ENCODE measurements at regions not wholly inside any gene's neighbourhood (a gene's known extent, or its start where the extent isn't known, plus 50 kb on each side); places are given as distances from the start of the nearest gene placed in this dataset.
A peak's percentile ranks its signal among the peaks of the same experiment; 100 is the strongest.

DNA sequence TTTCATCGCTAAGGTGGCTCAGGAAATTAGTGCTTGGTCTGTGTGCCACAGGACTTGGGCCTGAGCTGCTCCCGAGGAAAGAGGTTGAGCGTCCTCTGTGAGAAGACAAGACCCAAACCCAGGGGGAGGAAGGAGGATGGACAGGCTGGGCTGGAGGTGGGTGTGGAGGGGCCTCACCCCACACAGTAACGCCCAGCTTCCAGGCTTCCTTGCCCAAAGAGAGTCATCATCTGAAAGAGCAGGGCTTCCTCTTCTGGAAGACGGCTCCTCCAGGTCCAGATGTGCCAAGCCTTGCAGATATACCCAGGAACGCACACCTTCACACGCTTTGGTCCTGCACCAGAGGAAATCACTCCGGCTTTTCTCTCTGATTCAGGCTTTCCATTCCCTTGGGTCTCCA lies 127.8 kb upstream of the MGMT start:
- Histone ChIP-seq H3K27me3 (peaks cover 0 to 4% (median 0%) of the 10 kb centered on the region in 9 donors), H3K4me1 (peaks cover 0 to 7% (median 0%) of the 10 kb centered on the region in 12 donors), H3K27ac (no peak overlapping the region), H3K4me3 (no peak overlapping the region), H3K9me3 (no peaks in the 10 kb centered on the region), H3K36me3 (no peaks in the 10 kb centered on the region)
- DNase-seq = no peak
- intact Hi-C loops (cut with DNase I) = loop anchor here in 3 of 10 donors (10.0 kb wide), 1 partner anchor 304 kb away; no protein-coding TSS in a partner anchor
- 92 to 96% (median 96%) methylated on average over 8 of the region's 8 CpGs for WGBS, 4 donors
- no peak for TF ChIP-seq POLR2A (IDR thresholded peaks at IDR 0.05)
- TF ChIP-seq, protein P1, sequence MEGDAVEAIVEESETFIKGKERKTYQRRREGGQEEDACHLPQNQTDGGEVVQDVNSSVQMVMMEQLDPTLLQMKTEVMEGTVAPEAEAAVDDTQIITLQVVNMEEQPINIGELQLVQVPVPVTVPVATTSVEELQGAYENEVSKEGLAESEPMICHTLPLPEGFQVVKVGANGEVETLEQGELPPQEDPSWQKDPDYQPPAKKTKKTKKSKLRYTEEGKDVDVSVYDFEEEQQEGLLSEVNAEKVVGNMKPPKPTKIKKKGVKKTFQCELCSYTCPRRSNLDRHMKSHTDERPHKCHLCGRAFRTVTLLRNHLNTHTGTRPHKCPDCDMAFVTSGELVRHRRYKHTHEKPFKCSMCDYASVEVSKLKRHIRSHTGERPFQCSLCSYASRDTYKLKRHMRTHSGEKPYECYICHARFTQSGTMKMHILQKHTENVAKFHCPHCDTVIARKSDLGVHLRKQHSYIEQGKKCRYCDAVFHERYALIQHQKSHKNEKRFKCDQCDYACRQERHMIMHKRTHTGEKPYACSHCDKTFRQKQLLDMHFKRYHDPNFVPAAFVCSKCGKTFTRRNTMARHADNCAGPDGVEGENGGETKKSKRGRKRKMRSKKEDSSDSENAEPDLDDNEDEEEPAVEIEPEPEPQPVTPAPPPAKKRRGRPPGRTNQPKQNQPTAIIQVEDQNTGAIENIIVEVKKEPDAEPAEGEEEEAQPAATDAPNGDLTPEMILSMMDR (IDR thresholded peaks at IDR 0.05) = no peak
- no peak for ATAC-seq

- TF ChIP-seq POLR2A (IDR thresholded peaks at IDR 0.05) = no peak
- TF ChIP-seq, protein P1 (IDR thresholded peaks at IDR 0.05) = no peak
- ATAC-seq (peak in 1 of 4 donors; percentile 15), DNase-seq (no peak)
- no peaks in the 10 kb centered on the region for H3K36me3 ChIP-seq
- intact Hi-C loops (cut with DNase I) = loop anchor here in 3 of 10 donors (10.0 kb wide), 1 partner anchor 305 kb away; no protein-coding TSS in a partner anchor
- 89 to 98% (median 96%) methylated on average over 3 to 4 of the region's 4 CpGs for WGBS, 4 donors
- H3K27ac ChIP-seq = no peak overlapping the region
- peaks cover 0 to under 1% (median 0%) of the 10 kb centered on the region in 9 donors for H3K27me3 ChIP-seq
- H3K9me3 ChIP-seq = no peaks in the 10 kb centered on the region
- no peak overlapping the region for H3K4me3 ChIP-seq
- H3K4me1 ChIP-seq = peaks cover 0 to 7% (median 0%) of the 10 kb centered on the region in 12 donors
Measured at GRCh38 chr10:129339841-129340240, 127.2 kb upstream of the MGMT start.

- TF ChIP-seq, protein P1 (IDR thresholded peaks at IDR 0.05) = no peak
- TF ChIP-seq POLR2A (IDR thresholded peaks at IDR 0.05) = no peak
- H3K27me3 ChIP-seq = no peaks in the 10 kb centered on the region
- ATAC-seq (no peak), DNase-seq (no peak)
- no peak overlapping the region for H3K27ac ChIP-seq
- no peak overlapping the region for H3K4me3 ChIP-seq
- H3K4me1 ChIP-seq = peaks cover 0 to 7% (median 0%) of the 10 kb centered on the region in 12 donors
- no peaks in the 10 kb centered on the region for H3K9me3 ChIP-seq
- no peaks in the 10 kb centered on the region for H3K36me3 ChIP-seq
- WGBS, 4 donors = 90 to 96% (median 92%) methylated on average over 5 of the region's 5 CpGs
- intact Hi-C loops (cut with DNase I) = no loop called here
Measured at GRCh38 chr10:129341087-129341486, 126.0 kb upstream of the MGMT start.

GRCh38 chr10:129342385-129342784 lies 124.7 kb upstream of the MGMT start:
- ATAC-seq (no peak), DNase-seq (no peak)
- intact Hi-C loops (cut with DNase I) = no loop called here
- Histone ChIP-seq H3K27me3 (no peaks in the 10 kb centered on the region), H3K4me3 (no peak overlapping the region), H3K27ac (no peak overlapping the region), H3K36me3 (no peaks in the 10 kb centered on the region), H3K4me1 (peaks cover 0 to under 1% (median 0%) of the 10 kb centered on the region in 12 donors), H3K9me3 (no peaks in the 10 kb centered on the region)
- WGBS, 4 donors = 63 to 73% (median 70%) methylated on average over 2 of the region's 2 CpGs
- no peak for TF ChIP-seq POLR2A (IDR thresholded peaks at IDR 0.05)
- TF ChIP-seq, protein P1 (IDR thresholded peaks at IDR 0.05) = no peak
